ENCODE measurements at regions not wholly inside any gene's neighbourhood (a gene's known extent, or its start where the extent isn't known, plus 50 kb on each side); places are given as distances from the start of the nearest gene placed in this dataset.

DNA sequence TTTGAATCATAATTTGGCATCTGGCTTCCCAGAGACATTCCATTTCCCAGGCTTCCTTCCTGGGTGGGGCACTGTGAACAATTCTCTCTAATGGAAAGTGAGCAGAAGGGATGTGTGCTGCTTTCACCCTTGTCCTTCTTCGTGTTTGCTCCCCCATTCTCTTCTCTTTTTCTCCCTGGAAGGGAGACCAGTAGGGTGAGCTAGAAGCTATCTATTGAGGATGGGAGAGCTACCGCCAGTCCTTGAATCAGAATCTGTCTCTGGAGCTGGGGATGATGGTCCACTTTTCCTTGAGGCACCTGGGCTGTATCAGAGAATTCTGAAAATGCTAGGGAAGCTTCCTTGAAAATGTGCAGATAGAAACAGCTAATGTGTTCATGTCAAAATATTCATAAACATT lies 453.9 kb downstream of the WDR72 start:
- H4K5ac ChIP-seq (ENCODE audit: insufficient read length, low read depth, low read length) = no peak overlapping the region
- H2BK5ac ChIP-seq (ENCODE audit: insufficient read length, low read length) = no peak overlapping the region
- no peak overlapping the region for H2BK15ac ChIP-seq (ENCODE audit: low read depth, low read length)
- Mint-ChIP-seq H3K4me3 (no peak overlapping the region), H3K27ac (no peak overlapping the region), H3K4me1 (peaks cover 16 to 23% of the 10 kb centered on the region in 2 experiments), H3K27me3 (ENCODE audit: low read depth) (peaks cover 3% of the 10 kb centered on the region; the same call in 1 of the 2 replicates), H3K9me3 (no peaks in the 10 kb centered on the region; a peak in 1 of 5 replicates), H3K36me3 (ENCODE audit: insufficient read depth in 1 of 3, low read depth in 3 of 3) (no peaks in the 10 kb centered on the region)
- H3K14ac ChIP-seq (ENCODE audit: insufficient read depth, low read length) = no peak overlapping the region
- no peaks in the 10 kb centered on the region for H3K27me3 ChIP-seq (ENCODE audit: insufficient read depth, low read length)
- H2AFZ ChIP-seq (ENCODE audit: low read length) = no peak overlapping the region
- TF ChIP-seq, protein P1, sequence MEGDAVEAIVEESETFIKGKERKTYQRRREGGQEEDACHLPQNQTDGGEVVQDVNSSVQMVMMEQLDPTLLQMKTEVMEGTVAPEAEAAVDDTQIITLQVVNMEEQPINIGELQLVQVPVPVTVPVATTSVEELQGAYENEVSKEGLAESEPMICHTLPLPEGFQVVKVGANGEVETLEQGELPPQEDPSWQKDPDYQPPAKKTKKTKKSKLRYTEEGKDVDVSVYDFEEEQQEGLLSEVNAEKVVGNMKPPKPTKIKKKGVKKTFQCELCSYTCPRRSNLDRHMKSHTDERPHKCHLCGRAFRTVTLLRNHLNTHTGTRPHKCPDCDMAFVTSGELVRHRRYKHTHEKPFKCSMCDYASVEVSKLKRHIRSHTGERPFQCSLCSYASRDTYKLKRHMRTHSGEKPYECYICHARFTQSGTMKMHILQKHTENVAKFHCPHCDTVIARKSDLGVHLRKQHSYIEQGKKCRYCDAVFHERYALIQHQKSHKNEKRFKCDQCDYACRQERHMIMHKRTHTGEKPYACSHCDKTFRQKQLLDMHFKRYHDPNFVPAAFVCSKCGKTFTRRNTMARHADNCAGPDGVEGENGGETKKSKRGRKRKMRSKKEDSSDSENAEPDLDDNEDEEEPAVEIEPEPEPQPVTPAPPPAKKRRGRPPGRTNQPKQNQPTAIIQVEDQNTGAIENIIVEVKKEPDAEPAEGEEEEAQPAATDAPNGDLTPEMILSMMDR (conservative IDR thresholded peaks at IDR 0.05) = no peak; the same call in 2 of the 3 replicates
- no peak overlapping the region for H3K56ac ChIP-seq (ENCODE audit: insufficient read length, low read depth, low read length)
- no peak overlapping the region for H3K4me2 ChIP-seq (ENCODE audit: insufficient read depth, insufficient read length, low read length)
- no peak overlapping the region for H3K4ac ChIP-seq (ENCODE audit: low read depth, low read length)
- H3K23ac ChIP-seq (ENCODE audit: insufficient read length, low read depth, low read length) = no peak overlapping the region
- H2BK20ac ChIP-seq (ENCODE audit: low read depth, low read length, poor library complexity, severe bottlenecking) = no peak overlapping the region
- H3K79me2 ChIP-seq (ENCODE audit: insufficient read depth, low read length) = no peaks in the 10 kb centered on the region
- no peak overlapping the region for H2BK120ac ChIP-seq (ENCODE audit: low read depth, low read length, poor library complexity, severe bottlenecking)
- H3K9ac ChIP-seq (ENCODE audit: extremely low read depth, insufficient read length, low read length) = no peak overlapping the region
- H3K9me3 ChIP-seq (ENCODE audit: control insufficient read depth, low read depth, low read length) = no peaks in the 10 kb centered on the region
- H3K23me2 ChIP-seq (ENCODE audit: insufficient read length, low read depth, low read length, poor library complexity, severe bottlenecking) = no peaks in the 10 kb centered on the region
- H3K27ac ChIP-seq (ENCODE audit: insufficient read length, low read depth, low read length) = no peak overlapping the region
- WGBS (ENCODE audit: extremely low coverage, insufficient read length, low lambda C conversion rate) = no CpG with 5 or more reads among the region's 2 CpGs
- H3T11ph ChIP-seq (ENCODE audit: low read length) = no peak overlapping the region
- no peak overlapping the region for H4K8ac ChIP-seq (replicated peaks; ENCODE audit: insufficient read length, low read depth, low read length)
- no peaks in the 10 kb centered on the region for H4K20me1 ChIP-seq (ENCODE audit: control insufficient read depth, insufficient read depth, insufficient read length)
- no peak overlapping the region for H4K91ac ChIP-seq (ENCODE audit: insufficient read length, low read depth, low read length)
- no peak overlapping the region for H2BK12ac ChIP-seq (ENCODE audit: insufficient read length, low read depth, low read length)
- no peak overlapping the region for H3K18ac ChIP-seq (ENCODE audit: insufficient read length, low read depth, low read length)
- H2AK5ac ChIP-seq (ENCODE audit: insufficient read length, low read length) = no peak overlapping the region
- DNase-seq = no peak
- peaks cover 3% of the 10 kb centered on the region; the same call in 1 of the 2 replicates for H3K4me1 ChIP-seq (ENCODE audit: insufficient read depth, low read length)
- H3K79me1 ChIP-seq (ENCODE audit: insufficient read depth, low read depth, low read length, poor library complexity, severe bottlenecking) = no peaks in the 10 kb centered on the region
